GM23338 (cell line): ENCODE measurements at regions not wholly inside any gene's neighbourhood (a gene's known extent, or its start where the extent isn't known, plus 50 kb on each side); places are given as distances from the start of the nearest gene placed in this dataset.
A peak's percentile ranks its signal among the peaks of the same experiment; 100 is the strongest.

Experiments used
- ATAC-seq: fragments of 200-7000 bp; cut with Tn5 transposase; 3 replicates; pipeline ENCODE4 v1.9.1; 2020
- DNase-seq: peaks from one replicate; pipeline ENCODE4 v3.0.0-alpha.2; 2015; ENCODE audit warnings: low spot score
- H2AFZ ChIP-seq: fragments of 200-600 bp; sonication (generic); 2 replicates; pipeline ENCODE4 v1.8.0; 2016; ENCODE audit warnings: antibody characterized with exemption, mild to moderate bottlenecking, moderate library complexity
- H3F3A ChIP-seq: fragments of 200-600 bp; sonication (generic); replicated peaks from 2 replicates; pipeline ENCODE4 v1.8.0; 2017; ENCODE audit warnings: antibody characterized with exemption, mixed run types, low read depth
- H3K27ac ChIP-seq: fragments of 200-600 bp; sonication (generic); 2 replicates; pipeline ENCODE4 v1.6.1; 2016; ENCODE audit warnings: low read depth
- H3K27me3 ChIP-seq: fragments of 200-600 bp; sonication (generic); 2 replicates; pipeline ENCODE4 v1.8.0; 2016; ENCODE audit warnings: mild to moderate bottlenecking, mixed run types, moderate library complexity; ENCODE audit not compliant: insufficient read depth
- H3K36me3 ChIP-seq: fragments of 200-600 bp; sonication (generic); 2 replicates; pipeline ENCODE4 v1.8.0; 2016; ENCODE audit warnings: mild to moderate bottlenecking; ENCODE audit not compliant: insufficient read depth
- H3K4me1 ChIP-seq: fragments of 200-600 bp; sonication (generic); 2 replicates; pipeline ENCODE4 v1.8.0; 2016; ENCODE audit warnings: mild to moderate bottlenecking, moderate library complexity; ENCODE audit not compliant: insufficient read depth
- H3K4me2 ChIP-seq: fragments of 200-600 bp; sonication (generic); 2 replicates; pipeline ENCODE4 v1.7.1; 2017; ENCODE audit warnings: mixed run types
- H3K4me3 ChIP-seq: fragments of 200-600 bp; sonication (generic); 2 replicates; pipeline ENCODE4 v1.6.1; 2016; ENCODE audit warnings: mixed run types
- H3K79me2 ChIP-seq: fragments of 200-600 bp; sonication (generic); replicated peaks from 2 replicates; pipeline ENCODE4 v1.8.0; 2017; ENCODE audit warnings: mild to moderate bottlenecking; ENCODE audit not compliant: insufficient read depth
- H3K9me2 ChIP-seq: fragments of 200-600 bp; sonication (generic); 2 replicates; pipeline ENCODE4 v1.8.0; 2017; ENCODE audit not compliant: insufficient read depth
- H4K20me1 ChIP-seq: fragments of 200-600 bp; sonication (generic); replicated peaks from 2 replicates; pipeline ENCODE4 v1.8.0; 2017; ENCODE audit warnings: mild to moderate bottlenecking; ENCODE audit not compliant: insufficient read depth
- H3K27ac Mint-ChIP-seq: 2 replicates; pipeline ENCODE4 v1.8.0; 2020; ENCODE audit warnings: inconsistent platforms, mild to moderate bottlenecking, moderate library complexity, mixed read lengths
- H3K27me3 Mint-ChIP-seq: 3 replicates; pipeline ENCODE4 v1.8.0; 2022; ENCODE audit warnings: low read depth, mild to moderate bottlenecking, moderate library complexity, mixed read lengths, inconsistent platforms; ENCODE audit not compliant: insufficient read depth, poor library complexity
- H3K36me3 Mint-ChIP-seq: 3 replicates; pipeline ENCODE4 v1.8.0; 2021; ENCODE audit warnings: low read depth, mild to moderate bottlenecking, inconsistent platforms, moderate library complexity, mixed read lengths
- H3K4me1 Mint-ChIP-seq: 3 replicates; pipeline ENCODE4 v1.8.0; 2020; ENCODE audit warnings: mild to moderate bottlenecking, inconsistent platforms, mixed read lengths
- H3K4me3 Mint-ChIP-seq: 3 replicates; pipeline ENCODE4 v1.8.0; 2021; ENCODE audit warnings: moderate library complexity, mild to moderate bottlenecking, inconsistent platforms, mixed read lengths
- H3K9me3 Mint-ChIP-seq: 3 replicates; pipeline ENCODE4 v1.8.0; 2020; ENCODE audit warnings: moderate library complexity, mild to moderate bottlenecking, inconsistent platforms, mixed read lengths
- CREB1 ChIP-seq: fragments of 250-450 bp; sonication (Bioruptor Pico); IDR thresholded peaks from 2 replicates; pipeline ENCODE4 v1.5.0; 2020; ENCODE audit warnings: low read depth, mild to moderate bottlenecking, moderate library complexity
- EZH2phosphoT487 ChIP-seq: fragments of 200-600 bp; sonication (generic); IDR thresholded peaks from one replicate; pipeline ENCODE4 v1.8.1; 2018; ENCODE audit warnings: antibody characterized with exemption; ENCODE audit not compliant: unreplicated experiment
- JUNB ChIP-seq: IDR thresholded peaks from one replicate; pipeline ENCODE4 v1.6.1; 2016; ENCODE audit warnings: antibody characterized with exemption; ENCODE audit not compliant: unreplicated experiment
- NANOG ChIP-seq: IDR thresholded peaks from 2 replicates; pipeline ENCODE4 v1.6.1; 2016; ENCODE audit warnings: antibody characterized with exemption, borderline replicate concordance
- POLR2AphosphoS5 ChIP-seq: IDR thresholded peaks from 2 replicates; pipeline ENCODE4 v1.6.1; 2016; ENCODE audit warnings: antibody characterized with exemption, low read depth
- STAT1 ChIP-seq: IDR thresholded peaks from one replicate; pipeline ENCODE4 v1.6.1; 2016; ENCODE audit warnings: antibody characterized with exemption; ENCODE audit not compliant: unreplicated experiment
- ZNF114 ChIP-seq: fragments of 250-450 bp; sonication (Bioruptor Pico); IDR thresholded peaks from 2 replicates; pipeline ENCODE4 v1.5.0; 2020; ENCODE audit warnings: mild to moderate bottlenecking, moderate library complexity
- ZNF331 ChIP-seq: fragments of 250-450 bp; sonication (Bioruptor Pico); IDR thresholded peaks from 2 replicates; pipeline ENCODE4 v1.5.0; 2020; ENCODE audit warnings: low read depth, mild to moderate bottlenecking, moderate library complexity
- TF ChIP-seq, protein P1 (sequence below): fragments of 250-450 bp; sonication (Bioruptor Pico); IDR thresholded peaks from 2 replicates; pipeline ENCODE4 v1.5.0; 2020; ENCODE audit warnings: mild to moderate bottlenecking, moderate library complexity
- TF ChIP-seq, protein P2 (sequence below), 2 experiments: fragments of 200-600 bp in 1 of 2; sonication (generic) in 1 of 2; conservative IDR thresholded peaks; 2 replicates each; pipeline versions ENCODE4 v1.5.1 to v1.6.1; 2016 to 2017; ENCODE audit warnings: antibody characterized with exemption in 2 of 2, low read depth in 2 of 2, mild to moderate bottlenecking in 2 of 2, moderate library complexity in 1 of 2
- TF ChIP-seq, protein P3 (sequence below): IDR thresholded peaks from 2 replicates; pipeline ENCODE4 v1.6.1; 2016; ENCODE audit warnings: antibody characterized with exemption

DNA sequence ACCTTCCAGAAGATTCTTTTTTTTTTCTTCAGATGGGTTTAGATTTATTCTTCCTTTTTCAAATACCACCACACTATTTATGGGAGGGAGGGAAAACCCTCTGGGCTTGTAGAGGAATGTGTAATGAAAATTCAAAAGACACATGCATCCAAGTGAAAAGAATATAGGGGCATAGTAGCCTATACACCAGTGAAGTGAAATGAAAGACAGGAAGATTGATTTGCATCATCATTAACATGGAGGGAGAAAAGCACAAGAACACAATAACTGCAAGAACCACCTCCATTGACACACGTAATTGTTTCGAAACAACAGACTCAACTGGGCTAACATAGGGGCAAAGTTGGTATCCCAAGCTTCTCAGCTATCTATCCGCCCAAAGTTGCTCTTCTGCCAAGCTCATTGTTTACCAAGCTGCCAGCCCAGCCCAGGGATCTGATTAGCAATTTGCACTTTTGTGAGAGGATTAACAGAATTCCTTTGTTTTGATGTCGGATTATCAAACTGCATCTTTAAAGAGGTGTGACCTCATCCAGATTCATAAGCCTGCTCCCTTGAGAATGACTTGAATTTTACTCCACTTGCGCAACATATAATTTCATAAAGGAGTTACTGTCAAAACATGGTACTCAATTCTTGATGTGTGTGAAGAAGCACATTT lies 430.5 kb upstream of the SOX5 start (continued):
- TF ChIP-seq, protein P1, sequence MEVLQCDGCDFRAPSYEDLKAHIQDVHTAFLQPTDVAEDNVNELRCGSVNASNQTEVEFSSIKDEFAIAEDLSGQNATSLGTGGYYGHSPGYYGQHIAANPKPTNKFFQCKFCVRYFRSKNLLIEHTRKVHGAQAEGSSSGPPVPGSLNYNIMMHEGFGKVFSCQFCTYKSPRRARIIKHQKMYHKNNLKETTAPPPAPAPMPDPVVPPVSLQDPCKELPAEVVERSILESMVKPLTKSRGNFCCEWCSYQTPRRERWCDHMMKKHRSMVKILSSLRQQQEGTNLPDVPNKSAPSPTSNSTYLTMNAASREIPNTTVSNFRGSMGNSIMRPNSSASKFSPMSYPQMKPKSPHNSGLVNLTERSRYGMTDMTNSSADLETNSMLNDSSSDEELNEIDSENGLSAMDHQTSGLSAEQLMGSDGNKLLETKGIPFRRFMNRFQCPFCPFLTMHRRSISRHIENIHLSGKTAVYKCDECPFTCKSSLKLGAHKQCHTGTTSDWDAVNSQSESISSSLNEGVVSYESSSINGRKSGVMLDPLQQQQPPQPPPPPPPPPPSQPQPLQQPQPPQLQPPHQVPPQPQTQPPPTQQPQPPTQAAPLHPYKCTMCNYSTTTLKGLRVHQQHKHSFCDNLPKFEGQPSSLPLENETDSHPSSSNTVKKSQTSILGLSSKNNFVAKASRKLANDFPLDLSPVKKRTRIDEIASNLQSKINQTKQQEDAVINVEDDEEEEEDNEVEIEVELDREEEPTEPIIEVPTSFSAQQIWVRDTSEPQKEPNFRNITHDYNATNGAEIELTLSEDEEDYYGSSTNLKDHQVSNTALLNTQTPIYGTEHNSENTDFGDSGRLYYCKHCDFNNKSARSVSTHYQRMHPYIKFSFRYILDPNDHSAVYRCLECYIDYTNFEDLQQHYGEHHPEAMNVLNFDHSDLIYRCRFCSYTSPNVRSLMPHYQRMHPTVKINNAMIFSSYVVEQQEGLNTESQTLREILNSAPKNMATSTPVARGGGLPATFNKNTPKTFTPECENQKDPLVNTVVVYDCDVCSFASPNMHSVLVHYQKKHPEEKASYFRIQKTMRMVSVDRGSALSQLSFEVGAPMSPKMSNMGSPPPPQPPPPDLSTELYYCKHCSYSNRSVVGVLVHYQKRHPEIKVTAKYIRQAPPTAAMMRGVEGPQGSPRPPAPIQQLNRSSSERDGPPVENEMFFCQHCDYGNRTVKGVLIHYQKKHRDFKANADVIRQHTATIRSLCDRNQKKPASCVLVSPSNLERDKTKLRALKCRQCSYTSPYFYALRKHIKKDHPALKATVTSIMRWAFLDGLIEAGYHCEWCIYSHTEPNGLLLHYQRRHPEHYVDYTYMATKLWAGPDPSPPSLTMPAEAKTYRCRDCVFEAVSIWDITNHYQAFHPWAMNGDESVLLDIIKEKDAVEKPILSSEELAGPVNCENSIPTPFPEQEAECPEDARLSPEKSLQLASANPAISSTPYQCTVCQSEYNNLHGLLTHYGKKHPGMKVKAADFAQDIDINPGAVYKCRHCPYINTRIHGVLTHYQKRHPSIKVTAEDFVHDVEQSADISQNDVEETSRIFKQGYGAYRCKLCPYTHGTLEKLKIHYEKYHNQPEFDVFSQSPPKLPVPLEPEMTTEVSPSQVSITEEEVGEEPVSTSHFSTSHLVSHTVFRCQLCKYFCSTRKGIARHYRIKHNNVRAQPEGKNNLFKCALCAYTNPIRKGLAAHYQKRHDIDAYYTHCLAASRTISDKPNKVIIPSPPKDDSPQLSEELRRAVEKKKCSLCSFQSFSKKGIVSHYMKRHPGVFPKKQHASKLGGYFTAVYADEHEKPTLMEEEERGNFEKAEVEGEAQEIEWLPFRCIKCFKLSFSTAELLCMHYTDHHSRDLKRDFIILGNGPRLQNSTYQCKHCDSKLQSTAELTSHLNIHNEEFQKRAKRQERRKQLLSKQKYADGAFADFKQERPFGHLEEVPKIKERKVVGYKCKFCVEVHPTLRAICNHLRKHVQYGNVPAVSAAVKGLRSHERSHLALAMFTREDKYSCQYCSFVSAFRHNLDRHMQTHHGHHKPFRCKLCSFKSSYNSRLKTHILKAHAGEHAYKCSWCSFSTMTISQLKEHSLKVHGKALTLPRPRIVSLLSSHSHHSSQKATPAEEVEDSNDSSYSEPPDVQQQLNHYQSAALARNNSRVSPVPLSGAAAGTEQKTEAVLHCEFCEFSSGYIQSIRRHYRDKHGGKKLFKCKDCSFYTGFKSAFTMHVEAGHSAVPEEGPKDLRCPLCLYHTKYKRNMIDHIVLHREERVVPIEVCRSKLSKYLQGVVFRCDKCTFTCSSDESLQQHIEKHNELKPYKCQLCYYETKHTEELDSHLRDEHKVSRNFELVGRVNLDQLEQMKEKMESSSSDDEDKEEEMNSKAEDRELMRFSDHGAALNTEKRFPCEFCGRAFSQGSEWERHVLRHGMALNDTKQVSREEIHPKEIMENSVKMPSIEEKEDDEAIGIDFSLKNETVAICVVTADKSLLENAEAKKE = no peak
- TF ChIP-seq, protein P2, sequence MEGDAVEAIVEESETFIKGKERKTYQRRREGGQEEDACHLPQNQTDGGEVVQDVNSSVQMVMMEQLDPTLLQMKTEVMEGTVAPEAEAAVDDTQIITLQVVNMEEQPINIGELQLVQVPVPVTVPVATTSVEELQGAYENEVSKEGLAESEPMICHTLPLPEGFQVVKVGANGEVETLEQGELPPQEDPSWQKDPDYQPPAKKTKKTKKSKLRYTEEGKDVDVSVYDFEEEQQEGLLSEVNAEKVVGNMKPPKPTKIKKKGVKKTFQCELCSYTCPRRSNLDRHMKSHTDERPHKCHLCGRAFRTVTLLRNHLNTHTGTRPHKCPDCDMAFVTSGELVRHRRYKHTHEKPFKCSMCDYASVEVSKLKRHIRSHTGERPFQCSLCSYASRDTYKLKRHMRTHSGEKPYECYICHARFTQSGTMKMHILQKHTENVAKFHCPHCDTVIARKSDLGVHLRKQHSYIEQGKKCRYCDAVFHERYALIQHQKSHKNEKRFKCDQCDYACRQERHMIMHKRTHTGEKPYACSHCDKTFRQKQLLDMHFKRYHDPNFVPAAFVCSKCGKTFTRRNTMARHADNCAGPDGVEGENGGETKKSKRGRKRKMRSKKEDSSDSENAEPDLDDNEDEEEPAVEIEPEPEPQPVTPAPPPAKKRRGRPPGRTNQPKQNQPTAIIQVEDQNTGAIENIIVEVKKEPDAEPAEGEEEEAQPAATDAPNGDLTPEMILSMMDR (conservative IDR thresholded peaks at IDR 0.05; ENCODE audit: low read depth in 2 of 2) = no peak

DNA sequence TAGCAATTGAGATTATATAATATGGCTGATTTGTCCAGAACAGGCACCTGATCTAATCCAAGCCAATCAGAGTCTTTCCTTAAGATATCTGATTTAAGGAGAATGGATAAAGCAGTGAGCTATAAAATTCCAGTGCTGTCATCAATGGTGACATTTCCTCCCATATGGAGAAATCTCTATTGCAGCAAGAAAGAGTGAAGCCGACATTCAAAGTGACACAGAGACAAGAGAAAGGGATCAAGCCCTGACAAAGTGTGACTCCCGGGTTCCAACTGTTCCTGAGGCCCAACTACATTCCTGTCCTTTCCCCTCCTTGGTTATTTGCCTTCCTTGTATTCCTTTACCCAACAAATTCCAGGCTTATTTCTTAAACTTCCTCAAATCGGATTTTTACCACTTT lies 430.0 kb upstream of the SOX5 start:
- H3K36me3 Mint-ChIP-seq = peaks cover 5% of the 10 kb centered on the region; the same call in 2 of the 3 replicates
- Histone ChIP-seq H3K27me3 (no peaks in the 10 kb centered on the region), H3K36me3 (no peaks in the 10 kb centered on the region), H3K4me2 (peak overlapping the region; percentile 46), H4K20me1 (no peaks in the 10 kb centered on the region), H3K4me1 (peaks cover 40% of the 10 kb centered on the region), H3F3A (no peaks in the 10 kb centered on the region), H3K9me2 (peaks cover 12% of the 10 kb centered on the region), H3K79me2 (no peaks in the 10 kb centered on the region), H3K4me3 (no peak overlapping the region), H2AFZ (no peak overlapping the region), H3K27ac (peak overlapping the region; percentile 33; the same call in 1 of the 2 replicates)
- H3K4me1 Mint-ChIP-seq = peaks cover 43% of the 10 kb centered on the region
- peak overlapping the region; percentile 14; the same call in 1 of the 3 replicates for H3K4me3 Mint-ChIP-seq
- peak; percentile 51 for ATAC-seq
- no peaks in the 10 kb centered on the region; the same call in 1 of the 3 replicates for H3K9me3 Mint-ChIP-seq
- H3K27ac Mint-ChIP-seq = peak overlapping the region; percentile 76; the same call in 1 of the 2 replicates
- H3K27me3 Mint-ChIP-seq = peaks cover 2% of the 10 kb centered on the region
- DNase-seq = peak; percentile 21
- TF ChIP-seq CREB1 (CRISPR knock-in tag) = no peak
- no peak for TF ChIP-seq JUNB
- TF ChIP-seq, protein P2 (conservative IDR thresholded peaks at IDR 0.05; ENCODE audit: low read depth in 2 of 2) = no peak
- TF ChIP-seq ZNF114 (CRISPR knock-in tag) = no peak
- TF ChIP-seq ZNF331 (CRISPR knock-in tag) = no peak
- no peak for TF ChIP-seq NANOG
- TF ChIP-seq POLR2AphosphoS5 = no peak
- no peak for TF ChIP-seq STAT1
- TF ChIP-seq EZH2phosphoT487 = no peak
- TF ChIP-seq, protein P3, sequence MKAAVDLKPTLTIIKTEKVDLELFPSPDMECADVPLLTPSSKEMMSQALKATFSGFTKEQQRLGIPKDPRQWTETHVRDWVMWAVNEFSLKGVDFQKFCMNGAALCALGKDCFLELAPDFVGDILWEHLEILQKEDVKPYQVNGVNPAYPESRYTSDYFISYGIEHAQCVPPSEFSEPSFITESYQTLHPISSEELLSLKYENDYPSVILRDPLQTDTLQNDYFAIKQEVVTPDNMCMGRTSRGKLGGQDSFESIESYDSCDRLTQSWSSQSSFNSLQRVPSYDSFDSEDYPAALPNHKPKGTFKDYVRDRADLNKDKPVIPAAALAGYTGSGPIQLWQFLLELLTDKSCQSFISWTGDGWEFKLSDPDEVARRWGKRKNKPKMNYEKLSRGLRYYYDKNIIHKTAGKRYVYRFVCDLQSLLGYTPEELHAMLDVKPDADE = no peak
